ENCODE measurements at regions not wholly inside any gene's neighbourhood (a gene's known extent, or its start where the extent isn't known, plus 50 kb on each side); places are given as distances from the start of the nearest gene placed in this dataset.

- DNase-seq (ENCODE audit: insufficient read length, low spot score) = no peak
- TF ChIP-seq, protein P1, sequence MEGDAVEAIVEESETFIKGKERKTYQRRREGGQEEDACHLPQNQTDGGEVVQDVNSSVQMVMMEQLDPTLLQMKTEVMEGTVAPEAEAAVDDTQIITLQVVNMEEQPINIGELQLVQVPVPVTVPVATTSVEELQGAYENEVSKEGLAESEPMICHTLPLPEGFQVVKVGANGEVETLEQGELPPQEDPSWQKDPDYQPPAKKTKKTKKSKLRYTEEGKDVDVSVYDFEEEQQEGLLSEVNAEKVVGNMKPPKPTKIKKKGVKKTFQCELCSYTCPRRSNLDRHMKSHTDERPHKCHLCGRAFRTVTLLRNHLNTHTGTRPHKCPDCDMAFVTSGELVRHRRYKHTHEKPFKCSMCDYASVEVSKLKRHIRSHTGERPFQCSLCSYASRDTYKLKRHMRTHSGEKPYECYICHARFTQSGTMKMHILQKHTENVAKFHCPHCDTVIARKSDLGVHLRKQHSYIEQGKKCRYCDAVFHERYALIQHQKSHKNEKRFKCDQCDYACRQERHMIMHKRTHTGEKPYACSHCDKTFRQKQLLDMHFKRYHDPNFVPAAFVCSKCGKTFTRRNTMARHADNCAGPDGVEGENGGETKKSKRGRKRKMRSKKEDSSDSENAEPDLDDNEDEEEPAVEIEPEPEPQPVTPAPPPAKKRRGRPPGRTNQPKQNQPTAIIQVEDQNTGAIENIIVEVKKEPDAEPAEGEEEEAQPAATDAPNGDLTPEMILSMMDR (IDR thresholded peaks at IDR 0.05; ENCODE audit: insufficient read depth, missing control alignments) = no peak
- FAIRE-seq = no peak
These were observed 67.6 kb downstream of the HTR1A start for GRCh38 chr5:63894690-63895089.

DNA sequence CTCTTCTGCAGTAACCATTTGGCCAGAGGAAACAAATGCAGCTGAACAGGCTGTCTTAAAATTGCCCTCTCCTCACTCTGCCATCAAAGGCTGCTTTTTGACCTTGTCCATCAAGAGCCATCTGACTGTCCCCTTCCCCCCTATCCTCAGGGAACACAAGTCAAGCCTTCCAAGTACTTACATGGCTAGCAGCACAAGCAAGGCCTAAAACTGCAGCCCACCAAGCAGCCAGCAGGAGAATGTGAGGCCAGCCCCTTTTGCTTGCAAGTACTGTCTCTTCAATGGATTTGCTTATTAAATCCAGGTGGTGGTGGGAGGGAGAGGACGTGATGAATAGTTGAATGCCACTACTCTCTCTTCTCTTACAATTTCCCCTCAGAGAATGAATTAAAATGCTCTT, 83.5 kb downstream of the HTR1A start:
- TF ChIP-seq, protein P1 (IDR thresholded peaks at IDR 0.05; ENCODE audit: insufficient read depth, missing control alignments) = no peak
- DNase-seq (ENCODE audit: insufficient read length, low spot score) (no peak), FAIRE-seq (no peak)

GRCh38 chr5:63877961-63878360, 84.3 kb downstream of the HTR1A start:
- DNase-seq (ENCODE audit: insufficient read length, low spot score) (no peak), FAIRE-seq (no peak)
- TF ChIP-seq, protein P1 (IDR thresholded peaks at IDR 0.05; ENCODE audit: insufficient read depth, missing control alignments) = no peak

DNA sequence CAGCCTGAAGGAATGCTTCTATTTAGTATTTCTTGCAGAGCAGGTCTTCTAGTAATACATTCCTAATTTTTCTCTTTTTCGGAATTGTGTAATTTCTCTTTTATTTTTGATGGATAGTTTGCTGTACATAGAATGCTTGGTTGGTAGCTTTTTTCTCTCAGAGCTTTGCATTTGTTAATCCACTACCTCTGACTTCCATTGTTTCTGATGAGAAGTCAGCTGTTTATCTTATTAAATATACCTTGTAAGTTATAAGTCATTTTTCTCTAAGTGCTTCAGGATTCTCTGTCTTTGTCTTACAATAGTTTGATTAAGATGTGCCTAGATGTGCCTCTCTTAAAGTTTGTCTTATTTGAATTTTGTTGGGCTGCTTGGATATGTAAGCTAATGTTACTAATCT, 101.9 kb downstream of the HTR1A start:
- TF ChIP-seq, protein P1 (IDR thresholded peaks at IDR 0.05; ENCODE audit: insufficient read depth, missing control alignments) = no peak
- DNase-seq (ENCODE audit: insufficient read length, low spot score) = no peak
- no peak for FAIRE-seq

DNA sequence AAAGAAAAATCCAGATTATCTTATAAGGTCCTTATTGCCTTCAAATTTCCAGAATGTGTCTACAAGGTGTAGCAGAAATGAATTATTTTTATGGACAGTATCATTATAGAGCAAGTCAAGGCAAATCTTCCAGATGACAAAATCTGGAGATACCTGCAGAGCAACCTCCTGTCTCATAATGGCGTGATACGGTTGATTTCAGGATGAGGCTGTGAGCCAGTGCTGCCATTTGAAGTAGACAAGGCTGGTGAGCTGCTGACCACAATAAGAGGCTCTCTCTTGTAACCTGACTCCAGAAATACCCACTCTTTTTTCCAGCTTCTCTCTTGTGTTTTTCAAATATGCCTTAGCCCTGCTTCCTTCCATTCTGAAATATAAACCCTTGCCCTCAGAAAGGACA, 108.2 kb downstream of the HTR1A start:
- TF ChIP-seq, protein P1 (IDR thresholded peaks at IDR 0.05; ENCODE audit: insufficient read depth, missing control alignments) = no peak
- FAIRE-seq (no peak), DNase-seq (ENCODE audit: insufficient read length, low spot score) (no peak)

DNA sequence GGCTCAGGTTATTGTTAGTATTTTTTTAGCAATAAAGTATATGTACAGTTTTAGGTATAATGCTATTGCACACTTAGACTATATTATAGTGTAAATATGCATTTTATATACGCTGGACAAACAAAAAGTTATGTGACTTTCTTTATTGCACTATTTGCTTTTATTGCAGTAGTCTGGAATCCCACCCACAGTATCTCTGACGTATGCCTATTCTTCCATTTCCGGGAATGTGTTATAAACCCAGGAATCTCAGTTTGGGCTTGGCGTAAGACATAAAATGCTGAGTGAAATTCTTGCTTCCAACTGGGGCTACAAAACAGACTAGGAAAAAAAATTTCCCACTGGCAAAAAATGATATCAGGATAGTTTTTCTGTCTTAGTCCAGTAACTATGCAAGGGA, 119.1 kb downstream of the HTR1A start:
- DNase-seq (ENCODE audit: insufficient read length, low spot score) (no peak), FAIRE-seq (no peak)
- TF ChIP-seq, protein P1 (IDR thresholded peaks at IDR 0.05; ENCODE audit: insufficient read depth, missing control alignments) = no peak

DNA sequence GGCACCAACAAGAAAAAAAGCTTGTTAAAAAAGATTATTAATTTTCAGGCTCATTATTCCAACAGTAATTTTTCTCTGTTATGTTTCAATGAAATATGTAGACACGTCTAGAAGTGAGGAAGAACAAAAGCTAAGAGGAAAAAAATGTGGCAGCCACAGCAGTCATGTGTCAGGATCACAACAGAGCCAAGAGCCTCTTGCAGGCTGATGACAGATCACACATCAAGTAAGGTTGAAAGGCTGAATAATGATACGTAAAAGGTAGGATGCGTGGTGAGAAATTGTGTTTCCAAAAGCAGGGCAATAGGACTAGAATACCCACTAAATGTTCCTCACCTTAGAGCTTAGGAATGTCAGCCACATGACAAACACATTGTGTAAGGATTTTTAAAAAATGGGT, 124.8 kb downstream of the HTR1A start:
- FAIRE-seq = no peak
- DNase-seq (ENCODE audit: insufficient read length, low spot score) = no peak
- TF ChIP-seq, protein P1 (IDR thresholded peaks at IDR 0.05; ENCODE audit: insufficient read depth, missing control alignments) = no peak

Measured in D721Med (cell line).